ENCODE measurements at regions not wholly inside any gene's neighbourhood (a gene's known extent, or its start where the extent isn't known, plus 50 kb on each side); places are given as distances from the start of the nearest gene placed in this dataset.

- peak overlapping the region; percentile 68 for H3K4me2 ChIP-seq (ENCODE audit: low read depth, low read length, poor library complexity, severe bottlenecking)
- no peaks in the 10 kb centered on the region for H3K9me2 ChIP-seq (replicated peaks; ENCODE audit: insufficient read depth, low read length)
- no peak for TF ChIP-seq CTCF (IDR thresholded peaks at IDR 0.05; ENCODE audit: insufficient read depth, low read length, poor library complexity, severe bottlenecking)
- H3K9me3 ChIP-seq (ENCODE audit: insufficient read depth, low read length) = no peaks in the 10 kb centered on the region
- peak overlapping the region; percentile 66 for H3K9ac ChIP-seq (ENCODE audit: low read length)
- H3K79me2 ChIP-seq (ENCODE audit: insufficient read depth, low read length) = no peaks in the 10 kb centered on the region
- peaks cover 84% of the 10 kb centered on the region for H3F3A ChIP-seq (ENCODE audit: insufficient read depth)
- no peak overlapping the region for H2AFZ ChIP-seq (ENCODE audit: low read depth, low read length, severe bottlenecking)
- H3K4me3 ChIP-seq (ENCODE audit: insufficient read depth, low read length, poor library complexity, severe bottlenecking) = peak overlapping the region; percentile 52
- no peaks in the 10 kb centered on the region for H4K20me1 ChIP-seq (ENCODE audit: low read depth, low read length)
- no peaks in the 10 kb centered on the region for H3K36me3 ChIP-seq (ENCODE audit: low read length)
- H3K27me3 ChIP-seq (ENCODE audit: low read length) = no peaks in the 10 kb centered on the region
- H3K27ac ChIP-seq (ENCODE audit: low read depth, low read length) = peak overlapping the region; percentile 95
These were observed 113.9 kb upstream of the PRSS16 start for GRCh38 chr6:27133281-27134227.

- Histone ChIP-seq H4K20me1 (ENCODE audit: low read depth, low read length) (no peaks in the 10 kb centered on the region), H3K27ac (ENCODE audit: low read depth, low read length) (peak overlapping the region; percentile 95), H3K4me3 (ENCODE audit: insufficient read depth, low read length, poor library complexity, severe bottlenecking) (no peak overlapping the region), H3K79me2 (ENCODE audit: insufficient read depth, low read length) (peaks cover 8% of the 10 kb centered on the region), H2AFZ (ENCODE audit: low read depth, low read length, severe bottlenecking) (no peak overlapping the region), H3K4me2 (ENCODE audit: low read depth, low read length, poor library complexity, severe bottlenecking) (peak overlapping the region; percentile 6), H3K36me3 (ENCODE audit: low read length) (no peaks in the 10 kb centered on the region), H3K9ac (ENCODE audit: low read length) (no peak overlapping the region), H3K9me2 (replicated peaks; ENCODE audit: insufficient read depth, low read length) (no peaks in the 10 kb centered on the region), H3K27me3 (ENCODE audit: low read length) (no peaks in the 10 kb centered on the region), H3K9me3 (ENCODE audit: insufficient read depth, low read length) (no peaks in the 10 kb centered on the region), H3F3A (ENCODE audit: insufficient read depth) (peaks cover 84% of the 10 kb centered on the region)
- no peak for TF ChIP-seq EZH2phosphoT487 (conservative IDR thresholded peaks at IDR 0.05; ENCODE audit: low read length)
- TF ChIP-seq CTCF (IDR thresholded peaks at IDR 0.05; ENCODE audit: insufficient read depth, low read length, poor library complexity, severe bottlenecking) = no peak
These were observed 112.3 kb upstream of the PRSS16 start for GRCh38 chr6:27135087-27135657.

- peaks cover 79% of the 10 kb centered on the region for H3F3A ChIP-seq (ENCODE audit: insufficient read depth)
- peak overlapping the region; percentile 98 for H3K4me2 ChIP-seq (ENCODE audit: low read depth, low read length, poor library complexity, severe bottlenecking)
These were observed 111.3 kb upstream of the PRSS16 start for GRCh38 chr6:27136077-27136644.

More at GRCh38 chr6:27136077-27136644, 111.3 kb upstream of the PRSS16 start:
- Histone ChIP-seq H3K36me3 (ENCODE audit: low read length) (no peaks in the 10 kb centered on the region), H4K20me1 (ENCODE audit: low read depth, low read length) (no peaks in the 10 kb centered on the region), H3K27ac (ENCODE audit: low read depth, low read length) (peak overlapping the region; percentile 95), H3K79me2 (ENCODE audit: insufficient read depth, low read length) (peaks cover 13% of the 10 kb centered on the region), H2AFZ (ENCODE audit: low read depth, low read length, severe bottlenecking) (peak overlapping the region; percentile 4), H3K9ac (ENCODE audit: low read length) (no peak overlapping the region), H3K9me3 (ENCODE audit: insufficient read depth, low read length) (no peaks in the 10 kb centered on the region), H3K4me3 (ENCODE audit: insufficient read depth, low read length, poor library complexity, severe bottlenecking) (no peak overlapping the region), H3K27me3 (ENCODE audit: low read length) (no peaks in the 10 kb centered on the region), H3K9me2 (replicated peaks; ENCODE audit: insufficient read depth, low read length) (no peaks in the 10 kb centered on the region)
- TF ChIP-seq CTCF (IDR thresholded peaks at IDR 0.05; ENCODE audit: insufficient read depth, low read length, poor library complexity, severe bottlenecking) = no peak
- TF ChIP-seq EZH2phosphoT487 (conservative IDR thresholded peaks at IDR 0.05; ENCODE audit: low read length) = no peak
